ENCODE measurements at regions not wholly inside any gene's neighbourhood (a gene's known extent, or its start where the extent isn't known, plus 50 kb on each side); places are given as distances from the start of the nearest gene placed in this dataset.

DNA sequence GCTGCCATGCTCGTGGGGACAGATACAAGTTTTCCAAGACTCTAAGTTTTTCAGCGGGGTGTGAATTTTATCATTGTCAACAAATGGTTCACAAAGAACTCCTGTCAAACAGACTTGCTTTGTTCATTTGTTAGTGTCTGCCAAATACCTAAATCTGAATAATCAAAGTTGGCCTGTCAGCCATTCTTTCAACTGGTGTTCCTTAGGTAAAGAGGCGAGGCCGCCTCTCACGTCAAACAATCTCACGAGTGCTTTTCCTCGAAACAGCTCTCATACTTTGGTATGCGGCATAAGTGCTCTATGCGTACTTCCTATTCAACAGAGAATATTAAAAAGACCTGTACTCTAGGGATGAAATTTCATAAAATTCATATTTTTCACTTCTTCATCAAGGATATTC is 51.4 kb upstream of the KANK4 start:
- DNase-seq, result no peak

DNA sequence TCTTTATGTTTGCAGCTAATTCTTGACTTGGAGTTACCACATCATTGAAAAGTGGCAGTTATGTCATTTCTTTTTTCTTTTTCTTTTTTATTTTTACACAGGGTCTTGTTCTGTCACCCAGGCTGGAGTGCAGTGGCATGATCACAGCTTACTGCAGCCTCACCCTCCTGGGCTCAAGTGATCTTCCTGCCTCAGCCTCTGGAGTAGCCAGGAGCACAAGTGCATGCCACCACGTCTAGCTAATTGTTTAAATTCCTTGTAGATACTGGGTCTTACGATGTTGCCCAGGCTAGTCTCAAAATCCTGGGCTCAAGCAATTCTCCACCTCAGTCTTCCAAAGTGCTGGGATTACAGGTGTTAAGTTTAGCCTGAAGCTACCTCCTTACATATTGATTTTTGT is 52.1 kb upstream of the KANK4 start:
- no peak for DNase-seq

DNA sequence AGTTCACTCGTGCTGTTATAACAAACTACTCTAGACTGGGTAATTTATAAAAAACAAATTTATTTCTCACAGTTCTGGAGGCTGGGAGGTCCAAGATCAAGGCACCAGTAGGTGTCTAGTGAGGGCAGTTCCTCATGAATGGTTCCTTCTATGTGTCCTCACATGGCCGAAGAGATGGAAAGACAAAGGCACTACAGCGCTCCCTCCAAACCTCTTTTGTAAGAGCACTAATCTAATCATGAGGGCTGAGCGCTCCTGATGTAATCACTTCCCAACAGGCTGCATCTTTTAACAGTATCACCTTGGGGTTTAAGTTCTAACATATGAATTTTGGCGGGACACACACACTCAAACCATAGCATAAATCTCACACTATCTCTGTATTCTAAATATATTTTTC is 54.0 kb upstream of the KANK4 start:
- DNase-seq, result no peak

GRCh38 chr1:62377043-62377562 is 57.9 kb upstream of the KANK4 start:
- DNase-seq, result no peak

DNA sequence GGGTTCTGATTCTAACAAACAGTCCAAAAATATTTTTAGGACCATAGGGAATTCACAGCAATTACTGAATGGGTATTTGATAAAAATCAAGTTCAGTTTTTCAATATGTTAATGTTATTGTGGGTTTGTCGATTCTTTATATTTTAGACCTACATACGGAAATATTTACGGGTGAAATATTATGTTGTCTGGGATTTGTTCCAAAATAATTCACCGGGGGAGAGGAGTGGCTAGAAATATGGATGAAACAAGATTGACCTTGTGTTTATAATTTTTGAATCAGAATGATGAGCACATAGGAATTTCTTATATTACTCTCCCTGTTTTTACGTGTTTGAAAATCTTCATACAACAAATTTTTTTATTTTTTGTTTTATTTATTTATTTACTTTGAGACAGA is 56.7 kb upstream of the USP1 start:
- no peak for DNase-seq

- DNase-seq, result no peak
Measured at GRCh38 chr1:62381831-62382657, 54.8 kb upstream of the USP1 start.

DNA sequence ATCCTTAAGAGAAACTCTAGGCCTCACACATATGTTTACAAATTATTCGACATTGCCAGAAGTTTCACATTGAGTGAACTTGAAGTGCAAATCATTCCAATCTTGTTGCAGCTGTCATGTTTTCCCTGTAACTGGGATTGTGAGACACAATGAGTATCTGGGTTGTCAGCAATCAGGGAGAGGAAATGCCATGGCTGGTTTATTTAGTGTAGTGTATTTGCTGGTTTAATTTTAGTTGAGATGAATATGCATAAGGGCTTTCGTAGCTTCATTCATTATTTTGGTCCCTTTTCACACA is 54.2 kb upstream of the USP1 start:
- DNase-seq, result no peak

DNA sequence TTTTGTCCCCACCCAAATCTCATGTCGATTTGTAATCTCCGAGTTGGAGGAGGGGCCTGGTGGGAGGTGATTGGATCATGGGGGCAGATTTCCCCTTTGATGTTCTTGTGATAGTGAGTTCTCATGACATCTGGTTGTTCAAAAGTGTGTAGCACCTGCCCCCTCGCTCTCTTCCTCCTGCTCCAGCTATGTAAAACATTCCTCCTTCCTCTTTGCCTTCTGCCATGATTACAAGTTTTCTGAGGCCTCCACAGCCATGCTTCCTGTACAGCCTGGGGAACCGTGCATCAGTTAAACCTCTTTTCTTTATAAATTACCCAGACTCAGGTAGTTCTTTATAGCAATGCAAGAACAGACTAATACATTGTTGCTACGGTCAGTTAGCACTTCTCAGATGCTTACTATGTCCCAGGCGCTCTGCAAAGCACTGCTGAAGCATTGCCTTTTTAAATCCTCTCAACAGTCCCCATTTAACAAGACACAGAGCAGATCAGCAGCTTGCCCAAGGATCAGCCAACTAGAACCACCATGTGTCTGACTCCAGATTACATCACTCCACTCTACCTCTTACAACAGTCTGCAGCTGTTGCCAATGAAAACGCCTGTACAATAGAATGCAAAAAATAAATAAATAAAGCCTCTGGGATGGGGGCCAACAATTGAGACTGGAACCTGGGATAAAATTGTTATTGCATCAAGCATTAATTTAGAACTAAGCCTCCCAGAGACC is 52.4 kb upstream of the USP1 start:
- DNase-seq, result peak; percentile 95

GRCh38 chr1:62385923-62386322 is 50.9 kb upstream of the USP1 start:
- DNase-seq, result no peak

DNA sequence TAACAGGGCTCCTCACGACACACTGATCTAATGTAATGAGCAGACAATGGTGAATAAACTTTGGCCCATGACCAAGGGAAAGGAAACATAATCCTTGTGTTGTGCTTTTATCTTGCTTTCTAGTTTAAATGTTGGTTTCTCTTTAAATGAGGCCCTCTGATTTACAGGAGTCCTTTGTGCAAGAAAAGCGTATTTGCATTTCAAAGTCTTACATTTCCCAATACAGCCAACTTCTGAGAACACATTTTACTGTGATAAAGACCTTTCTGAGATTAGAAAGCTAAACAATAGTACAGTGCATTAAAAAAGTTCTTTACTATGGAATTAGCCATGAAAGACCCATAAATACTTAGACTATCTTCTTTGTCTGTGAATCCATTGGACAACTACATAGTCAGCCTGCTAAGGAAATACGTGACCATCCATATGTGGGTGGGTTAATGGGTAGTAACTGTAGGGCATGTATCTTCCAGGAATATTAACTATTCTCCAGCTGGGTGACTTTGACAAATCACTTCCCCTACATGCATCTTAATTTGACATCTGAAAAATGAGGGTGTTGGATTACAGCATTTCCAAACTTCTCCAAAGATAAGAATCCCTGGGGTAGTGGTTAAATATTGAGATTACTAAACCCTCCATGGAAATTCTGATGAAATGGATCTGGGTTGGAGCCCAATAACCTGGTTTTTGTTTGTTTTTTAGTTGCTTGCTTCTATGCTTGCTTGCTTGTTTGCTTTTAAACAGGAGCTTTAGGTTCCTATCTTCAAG is 50.3 kb upstream of the USP1 start:
- no peak for DNase-seq

Data from DMS153 (cell line).